Kasumi-1 (cell line): ENCODE measurements at regions not wholly inside any gene's neighbourhood (a gene's known extent, or its start where the extent isn't known, plus 50 kb on each side); places are given as distances from the start of the nearest gene placed in this dataset.

Experiments used
- DNase-seq, 2 experiments: peaks; one replicate each; lab custom pipeline; 2025; lab: John Stamatoyannopoulos, UW

- no peak for DNase-seq
Observed at GRCh38 chr4:181618038-181618618, 625.1 kb upstream of the TENM3 start.

- DNase-seq = no peak
Observed at GRCh38 chr4:181618896-181619295, 624.3 kb upstream of the TENM3 start.

GRCh38 chr4:181619651-181620050 lies 623.6 kb upstream of the TENM3 start:
- DNase-seq = no peak

- DNase-seq = no peak
Observed at GRCh38 chr4:181637186-181638105, 605.8 kb upstream of the TENM3 start.

GRCh38 chr4:181643466-181643865 lies 599.7 kb upstream of the TENM3 start:
- DNase-seq = no peak

GRCh38 chr4:181645489-181645888 lies 597.7 kb upstream of the TENM3 start:
- DNase-seq = no peak

GRCh38 chr4:181646864-181647263 lies 596.3 kb upstream of the TENM3 start:
- DNase-seq = no peak

- no peak for DNase-seq
Observed at GRCh38 chr4:181647396-181648147, 595.6 kb upstream of the TENM3 start.

GRCh38 chr4:181650033-181650825 lies 593.0 kb upstream of the TENM3 start:
- no peak for DNase-seq

GRCh38 chr4:181656748-181657147 lies 586.5 kb upstream of the TENM3 start:
- no peak for DNase-seq

- no peak for DNase-seq
Observed at GRCh38 chr4:181659202-181659601, 584.0 kb upstream of the TENM3 start.

GRCh38 chr4:181659876-181660275 lies 583.3 kb upstream of the TENM3 start:
- DNase-seq = no peak

- DNase-seq = no peak
Observed at GRCh38 chr4:181661090-181661489, 582.1 kb upstream of the TENM3 start.

- DNase-seq = no peak
Observed at GRCh38 chr4:181661923-181662322, 581.3 kb upstream of the TENM3 start.

- no peak for DNase-seq
Observed at GRCh38 chr4:181662383-181662782, 580.8 kb upstream of the TENM3 start.

GRCh38 chr4:181670506-181670905 lies 572.7 kb upstream of the TENM3 start:
- no peak for DNase-seq

GRCh38 chr4:181671672-181672071 lies 571.5 kb upstream of the TENM3 start:
- DNase-seq = no peak

- DNase-seq = no peak
Observed at GRCh38 chr4:181672751-181673150, 570.5 kb upstream of the TENM3 start.

- no peak for DNase-seq
Observed at GRCh38 chr4:181674315-181674875, 568.8 kb upstream of the TENM3 start.

- DNase-seq = no peak
Observed at GRCh38 chr4:181676546-181676945, 566.7 kb upstream of the TENM3 start.

GRCh38 chr4:181677201-181677600 lies 566.0 kb upstream of the TENM3 start:
- no peak for DNase-seq

- no peak for DNase-seq
Observed at GRCh38 chr4:181677621-181678020, 565.6 kb upstream of the TENM3 start.
